ENCODE measurements at regions not wholly inside any gene's neighbourhood (a gene's known extent, or its start where the extent isn't known, plus 50 kb on each side); places are given as distances from the start of the nearest gene placed in this dataset.

GRCh38 chr13:109376936-109377335 is 409.4 kb downstream of the IRS2 start:
- TF ChIP-seq EZH2 (IDR thresholded peaks at IDR 0.05; ENCODE audit: borderline replicate concordance, low read depth, low read length, severe bottlenecking) (no peak), CTCF (IDR thresholded peaks at IDR 0.05; ENCODE audit: borderline replicate concordance, extremely low read depth, low read length, poor library complexity, severe bottlenecking) (no peak)

All from DND-41 (cell line).